Fibroblast of lung (primary cell): ENCODE measurements at regions not wholly inside any gene's neighbourhood (a gene's known extent, or its start where the extent isn't known, plus 50 kb on each side); places are given as distances from the start of the nearest gene placed in this dataset.
A peak's percentile ranks its signal among the peaks of the same experiment; 100 is the strongest.

Experiments
- DNase-seq, 2 donors: peaks; one replicate each; pipeline versions ENCODE4 v3.0.0 to v3.0.0-alpha.2; 2010; ENCODE audit warnings: low read depth in 2 of 2
- H2AFZ ChIP-seq: 2 replicates; pipeline ENCODE4 v1.5.1; 2012; ENCODE audit warnings: low read length, control low read depth, inconsistent platforms
- H3K27ac ChIP-seq: 2 replicates; pipeline ENCODE4 v1.5.1; 2011; ENCODE audit warnings: low read length, control low read depth; ENCODE audit not compliant: insufficient read depth
- H3K27me3 ChIP-seq: 2 replicates; pipeline ENCODE4 v1.5.1; 2011; ENCODE audit warnings: mild to moderate bottlenecking, low read length; ENCODE audit not compliant: control insufficient read depth, insufficient read depth
- H3K36me3 ChIP-seq: 2 replicates; pipeline ENCODE4 v1.5.1; 2011; ENCODE audit warnings: low read length; ENCODE audit not compliant: control insufficient read depth, insufficient read depth
- H3K4me1 ChIP-seq: 2 replicates; pipeline ENCODE4 v1.5.1; 2011; ENCODE audit warnings: low read length; ENCODE audit not compliant: control insufficient read depth, insufficient read depth; ENCODE audit errors: extremely low read depth
- H3K4me2 ChIP-seq: 2 replicates; pipeline ENCODE4 v1.5.1; 2011; ENCODE audit warnings: low read length, control low read depth; ENCODE audit not compliant: insufficient read depth; ENCODE audit errors: extremely low read depth
- H3K4me3 ChIP-seq, 4 experiments: fragments of 200-600 bp in 1 of 4; sonication (generic) in 1 of 4; replicated peaks in 1 of 4; 2 replicates each; pipeline ENCODE4 v1.5.1; 2011 to 2016; ENCODE audit warnings: low read length in 4 of 4, low read depth in 3 of 4, mild to moderate bottlenecking in 3 of 4, control low read depth in 2 of 4, inconsistent platforms in 1 of 4, mixed read lengths in 1 of 4; ENCODE audit not compliant: insufficient read depth in 1 of 4; ENCODE audit errors: control extremely low read depth in 1 of 4
- H3K79me2 ChIP-seq: 2 replicates; pipeline ENCODE4 v1.5.1; 2012; ENCODE audit warnings: mild to moderate bottlenecking, low read length, inconsistent platforms; ENCODE audit not compliant: control insufficient read depth, insufficient read depth
- H3K9ac ChIP-seq: 2 replicates; pipeline ENCODE4 v1.5.1; 2011; ENCODE audit warnings: mild to moderate bottlenecking, low read length, control low read depth; ENCODE audit not compliant: insufficient read depth
- H3K9me3 ChIP-seq: 2 replicates; pipeline ENCODE4 v1.5.1; 2012; ENCODE audit warnings: low read depth, low read length; ENCODE audit not compliant: control insufficient read depth, insufficient read depth
- H4K20me1 ChIP-seq: 2 replicates; pipeline ENCODE4 v1.5.1; 2011; ENCODE audit warnings: low read length; ENCODE audit not compliant: control insufficient read depth, insufficient read depth; ENCODE audit errors: extremely low read depth
- CTCF ChIP-seq, 2 donors: IDR thresholded peaks in 1 of 2; conservative IDR thresholded peaks in 1 of 2; 1 replicate in 1 of 2; 2 replicates in 1 of 2; pipeline ENCODE4 v1.5.1; 2011 to 2012; ENCODE audit warnings: low read length in 2 of 2, control low read depth in 1 of 2, inconsistent platforms in 1 of 2, low read depth in 1 of 2, mild to moderate bottlenecking in 1 of 2
- EZH2 ChIP-seq: IDR thresholded peaks from 2 replicates; pipeline ENCODE4 v1.5.1; 2012; ENCODE audit warnings: low read length, control low read depth, mild to moderate bottlenecking; ENCODE audit errors: missing control alignments

- H4K20me1 ChIP-seq, result no peaks in the 10 kb centered on the region
- H3K4me1 ChIP-seq, result no peaks in the 10 kb centered on the region
- no peaks in the 10 kb centered on the region for H3K9me3 ChIP-seq
- H2AFZ ChIP-seq, result peak overlapping the region; percentile 61
- H3K9ac ChIP-seq, result no peak overlapping the region
- H3K27me3 ChIP-seq, result no peaks in the 10 kb centered on the region
- H3K79me2 ChIP-seq, result no peaks in the 10 kb centered on the region
- TF ChIP-seq CTCF (conservative IDR thresholded peaks at IDR 0.05 in 1 of 2, IDR thresholded peaks at IDR 0.05 in 1 of 2; ENCODE audit: low read depth in 1 of 2, low read length in 2 of 2) (no peak), EZH2 (no peak)
- no peaks in the 10 kb centered on the region for H3K36me3 ChIP-seq
- H3K4me2 ChIP-seq, result no peak overlapping the region
- no peak overlapping the region for H3K27ac ChIP-seq
- DNase-seq, result no peak
- H3K4me3 ChIP-seq, result no peak overlapping the region
Measured at GRCh38 chr4:128721896-128722295, 87.6 kb upstream of the JADE1 start.

- no peak overlapping the region for H3K27ac ChIP-seq
- H3K4me1 ChIP-seq, result no peaks in the 10 kb centered on the region
- H3K4me2 ChIP-seq, result no peak overlapping the region
- no peak for DNase-seq
- no peaks in the 10 kb centered on the region for H4K20me1 ChIP-seq
- no peaks in the 10 kb centered on the region for H3K9me3 ChIP-seq
- no peak overlapping the region for H3K4me3 ChIP-seq
- no peaks in the 10 kb centered on the region for H3K27me3 ChIP-seq
- H3K79me2 ChIP-seq, result no peaks in the 10 kb centered on the region
- TF ChIP-seq CTCF (conservative IDR thresholded peaks at IDR 0.05 in 1 of 2, IDR thresholded peaks at IDR 0.05 in 1 of 2; ENCODE audit: low read depth in 1 of 2, low read length in 2 of 2), result no peak
- no peak for TF ChIP-seq EZH2
- no peak overlapping the region for H3K9ac ChIP-seq
- H3K36me3 ChIP-seq, result no peaks in the 10 kb centered on the region
- no peak overlapping the region for H2AFZ ChIP-seq
Measured at GRCh38 chr4:128720270-128720669, 89.2 kb upstream of the JADE1 start.

- no peaks in the 10 kb centered on the region for H3K4me1 ChIP-seq
- peak overlapping the region; percentile 32 for H3K4me2 ChIP-seq
- H3K4me3 ChIP-seq, result no peak overlapping the region
- H4K20me1 ChIP-seq, result no peaks in the 10 kb centered on the region
- no peak overlapping the region for H3K9ac ChIP-seq
- H3K27me3 ChIP-seq, result no peaks in the 10 kb centered on the region
- H3K79me2 ChIP-seq, result no peaks in the 10 kb centered on the region
- peak; percentile 40 to 90 for DNase-seq
- no peaks in the 10 kb centered on the region for H3K36me3 ChIP-seq
- no peak overlapping the region for H3K27ac ChIP-seq
- no peaks in the 10 kb centered on the region for H3K9me3 ChIP-seq
- TF ChIP-seq CTCF (conservative IDR thresholded peaks at IDR 0.05 in 1 of 2, IDR thresholded peaks at IDR 0.05 in 1 of 2; ENCODE audit: low read depth in 1 of 2, low read length in 2 of 2) (no peak), EZH2 (no peak)
- no peak overlapping the region for H2AFZ ChIP-seq
Measured at GRCh38 chr4:128718768-128719167, 90.7 kb upstream of the JADE1 start.
